ENCODE measurements at regions not wholly inside any gene's neighbourhood (a gene's known extent, or its start where the extent isn't known, plus 50 kb on each side); places are given as distances from the start of the nearest gene placed in this dataset.
"Not testable (repeated sequence)": the region's sequence is repeated elsewhere in the genome, so short reads cannot be mapped to it uniquely, and the experiment has no call there.

GRCh38 chr3:29026959-29027358 lies 253.9 kb upstream of the RBMS3 start:
- no peak overlapping the region for H3K27ac Mint-ChIP-seq (ENCODE audit: unreplicated experiment)
- no peaks in the 10 kb centered on the region for H3K27me3 Mint-ChIP-seq (ENCODE audit: low read depth)
- peaks cover 13% of the 10 kb centered on the region for H3K9me3 Mint-ChIP-seq (ENCODE audit: low read depth)
- H3K36me3 Mint-ChIP-seq (ENCODE audit: low read depth) = no peaks in the 10 kb centered on the region
- DNase-seq (ENCODE audit: low spot score) = no peak
- no peak overlapping the region for H3K4me3 Mint-ChIP-seq (ENCODE audit: unreplicated experiment)
- H3K4me1 Mint-ChIP-seq (ENCODE audit: low read depth) = no peaks in the 10 kb centered on the region
- no peak for TF ChIP-seq CTCF (IDR thresholded peaks at IDR 0.05)

GRCh38 chr3:29031175-29031574 lies 249.7 kb upstream of the RBMS3 start:
- not testable (repeated sequence) for H3K27ac Mint-ChIP-seq (ENCODE audit: unreplicated experiment); H3K36me3 Mint-ChIP-seq (ENCODE audit: low read depth); H3K4me3 Mint-ChIP-seq (ENCODE audit: unreplicated experiment); H3K9me3 Mint-ChIP-seq (ENCODE audit: low read depth); H3K4me1 Mint-ChIP-seq (ENCODE audit: low read depth); H3K27me3 Mint-ChIP-seq (ENCODE audit: low read depth); DNase-seq (ENCODE audit: low spot score)

GRCh38 chr3:29033511-29033910 lies 247.4 kb upstream of the RBMS3 start:
- Mint-ChIP-seq H3K27ac (ENCODE audit: unreplicated experiment) (no peak overlapping the region), H3K36me3 (ENCODE audit: low read depth) (no peaks in the 10 kb centered on the region), H3K9me3 (ENCODE audit: low read depth) (peaks cover 2% of the 10 kb centered on the region), H3K4me1 (ENCODE audit: low read depth) (no peaks in the 10 kb centered on the region), H3K27me3 (ENCODE audit: low read depth) (no peaks in the 10 kb centered on the region), H3K4me3 (ENCODE audit: unreplicated experiment) (no peak overlapping the region)
- DNase-seq (ENCODE audit: low spot score) = no peak
- no peak for TF ChIP-seq CTCF (IDR thresholded peaks at IDR 0.05)

GRCh38 chr3:29050155-29050554 lies 230.7 kb upstream of the RBMS3 start:
- H3K9me3 Mint-ChIP-seq (ENCODE audit: low read depth) = peaks cover 12% of the 10 kb centered on the region
- no peak overlapping the region for H3K4me3 Mint-ChIP-seq (ENCODE audit: unreplicated experiment)
- no peaks in the 10 kb centered on the region for H3K27me3 Mint-ChIP-seq (ENCODE audit: low read depth)
- H3K27ac Mint-ChIP-seq (ENCODE audit: unreplicated experiment) = no peak overlapping the region
- DNase-seq (ENCODE audit: low spot score) = no peak
- no peaks in the 10 kb centered on the region for H3K4me1 Mint-ChIP-seq (ENCODE audit: low read depth)
- no peak for TF ChIP-seq CTCF (IDR thresholded peaks at IDR 0.05)
- H3K36me3 Mint-ChIP-seq (ENCODE audit: low read depth) = peaks cover 4% of the 10 kb centered on the region

GRCh38 chr3:29057326-29057725 lies 223.5 kb upstream of the RBMS3 start:
- Mint-ChIP-seq H3K27ac (ENCODE audit: unreplicated experiment) (no peak overlapping the region), H3K4me3 (ENCODE audit: unreplicated experiment) (no peak overlapping the region), H3K9me3 (ENCODE audit: low read depth) (peaks cover 28% of the 10 kb centered on the region), H3K4me1 (ENCODE audit: low read depth) (no peaks in the 10 kb centered on the region), H3K36me3 (ENCODE audit: low read depth) (peaks cover 6% of the 10 kb centered on the region), H3K27me3 (ENCODE audit: low read depth) (no peaks in the 10 kb centered on the region)
- no peak for TF ChIP-seq CTCF (IDR thresholded peaks at IDR 0.05)
- no peak for DNase-seq (ENCODE audit: low spot score)

- Mint-ChIP-seq H3K27ac (ENCODE audit: unreplicated experiment) (no peak overlapping the region), H3K36me3 (ENCODE audit: low read depth) (peaks cover 3% of the 10 kb centered on the region), H3K4me1 (ENCODE audit: low read depth) (peaks cover 27% of the 10 kb centered on the region), H3K27me3 (ENCODE audit: low read depth) (no peaks in the 10 kb centered on the region), H3K4me3 (ENCODE audit: unreplicated experiment) (no peak overlapping the region), H3K9me3 (ENCODE audit: low read depth) (peaks cover 15% of the 10 kb centered on the region)
- no peak for TF ChIP-seq CTCF (IDR thresholded peaks at IDR 0.05)
- DNase-seq (ENCODE audit: low spot score) = no peak
Measured at GRCh38 chr3:29064085-29064484, 216.8 kb upstream of the RBMS3 start.

All from chondrocyte (in vitro differentiated cells).